ENCODE measurements at regions not wholly inside any gene's neighbourhood (a gene's known extent, or its start where the extent isn't known, plus 50 kb on each side); places are given as distances from the start of the nearest gene placed in this dataset.
A peak's percentile ranks its signal among the peaks of the same experiment; 100 is the strongest.
"Not testable (repeated sequence)": the region's sequence is repeated elsewhere in the genome, so short reads cannot be mapped to it uniquely, and the experiment has no call there.

DNA sequence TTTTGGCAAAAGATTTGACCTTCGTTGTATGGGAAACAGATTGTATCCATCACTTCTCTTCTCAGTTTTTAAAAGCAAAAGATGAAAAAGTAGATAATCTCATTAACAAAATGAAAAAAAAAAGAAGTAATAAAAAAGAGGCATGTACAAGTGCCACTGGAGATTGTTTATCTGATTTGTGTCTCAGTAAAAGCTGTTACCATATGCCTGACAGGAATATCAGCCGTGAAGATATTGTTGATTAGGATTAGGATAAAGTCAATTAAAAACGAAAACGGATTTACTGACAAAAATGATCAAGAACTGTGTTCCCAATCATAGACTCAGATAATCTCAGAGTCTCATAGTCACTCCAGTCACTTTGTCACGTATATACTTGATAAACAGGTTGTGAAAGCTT lies 842.1 kb upstream of the SLC10A2 start:
- Histone ChIP-seq H3K4me3 (ENCODE audit: low read length) (no peak overlapping the region), H3K36me3 (ENCODE audit: control insufficient read depth, insufficient read depth, low read length, severe bottlenecking) (no peaks in the 10 kb centered on the region), H3K9ac (ENCODE audit: low read length) (no peak overlapping the region), H3K27me3 (replicated peaks; ENCODE audit: control insufficient read depth, insufficient read depth, low read length) (no peaks in the 10 kb centered on the region), H3K9me3 (ENCODE audit: control insufficient read depth, low read length) (no peaks in the 10 kb centered on the region), H3K4me1 (ENCODE audit: control insufficient read depth, insufficient read depth, low read length) (no peaks in the 10 kb centered on the region)
- no peak for DNase-seq (ENCODE audit: low read depth)

DNA sequence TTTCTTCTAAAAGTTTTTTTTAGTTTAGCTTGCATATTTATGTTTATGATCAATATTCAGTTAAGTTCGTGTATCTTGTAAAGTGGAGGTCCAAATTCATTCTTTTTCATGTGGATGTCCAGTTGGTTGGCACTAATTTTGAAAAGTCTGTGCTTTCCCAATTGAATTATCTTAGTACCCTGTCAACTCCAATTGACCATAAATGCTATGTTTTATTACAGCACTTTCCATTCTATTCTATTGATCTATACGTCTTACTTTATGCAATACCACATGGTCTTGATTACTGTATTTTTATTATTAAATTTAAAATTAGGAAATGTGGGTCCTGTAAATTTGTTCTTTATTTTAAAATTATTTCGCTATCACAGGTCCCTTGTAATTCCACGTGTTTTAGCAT lies 837.6 kb upstream of the SLC10A2 start:
- Histone ChIP-seq H3K4me1 (ENCODE audit: control insufficient read depth, insufficient read depth, low read length) (no peaks in the 10 kb centered on the region), H3K9me3 (ENCODE audit: control insufficient read depth, low read length) (no peaks in the 10 kb centered on the region)

DNA sequence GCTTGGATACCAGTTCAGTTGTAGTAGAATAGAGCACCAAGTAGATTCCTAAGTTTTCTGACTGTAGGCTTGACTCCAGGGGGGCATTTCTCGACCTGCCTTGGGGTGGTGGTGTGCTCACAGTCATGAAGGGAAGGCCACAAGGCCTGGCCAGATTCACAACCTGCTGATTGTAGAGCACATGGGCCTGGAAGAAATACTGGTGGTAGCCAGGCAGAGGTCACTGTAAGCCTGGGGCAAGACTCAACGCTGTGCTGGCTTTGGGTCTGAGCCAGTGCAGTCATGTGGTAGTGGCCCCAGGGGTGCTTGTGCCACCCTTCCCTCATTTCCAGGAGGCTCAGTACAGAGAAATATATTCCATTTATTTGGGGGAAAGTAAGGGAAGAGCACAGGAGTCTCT lies 832.3 kb upstream of the SLC10A2 start:
- no peak for DNase-seq (ENCODE audit: low read depth)
- no peak overlapping the region for H3K4me3 ChIP-seq (ENCODE audit: low read length)

More for the DNA sequence above, 837.6 kb upstream of the SLC10A2 start:
- no peaks in the 10 kb centered on the region for H3K27me3 ChIP-seq (replicated peaks; ENCODE audit: control insufficient read depth, insufficient read depth, low read length)
- H3K36me3 ChIP-seq (ENCODE audit: control insufficient read depth, insufficient read depth, low read length, severe bottlenecking) = no peaks in the 10 kb centered on the region
- DNase-seq (ENCODE audit: low read depth) = no peak
- H3K4me3 ChIP-seq (ENCODE audit: low read length) = no peak overlapping the region
- H3K9ac ChIP-seq (ENCODE audit: low read length) = no peak overlapping the region

DNA sequence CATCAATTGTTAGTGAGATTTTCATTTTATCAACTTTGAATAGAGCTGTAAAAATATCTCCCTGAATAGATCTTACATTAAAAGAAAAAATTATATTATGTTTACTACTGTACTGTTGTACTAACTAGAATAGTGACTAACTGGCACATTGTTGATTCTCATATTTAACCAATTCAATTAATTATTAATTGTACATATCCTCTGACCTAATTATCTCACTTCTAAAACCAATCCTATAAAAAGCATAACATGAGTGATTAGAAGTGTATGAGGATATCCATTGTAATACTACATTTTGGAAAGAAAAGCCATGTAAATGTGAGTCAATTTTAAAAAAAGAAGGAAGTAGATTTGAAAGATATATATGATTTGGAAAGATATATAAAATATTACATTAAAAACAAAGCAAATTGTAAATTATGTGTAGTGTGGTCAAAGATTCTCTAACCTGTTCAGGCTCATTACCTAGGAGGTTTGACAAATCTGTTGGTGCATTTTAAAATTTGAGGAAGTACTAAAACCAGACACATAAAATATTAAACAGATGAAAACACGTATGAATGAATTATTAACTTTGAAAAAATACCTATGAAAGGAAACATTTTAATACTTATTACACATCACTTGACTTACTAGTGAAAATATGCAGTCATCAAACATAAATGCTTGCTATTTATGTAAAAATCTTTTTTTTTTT lies 829.8 kb upstream of the SLC10A2 start:
- Histone ChIP-seq H3K9ac (ENCODE audit: low read length) (no peak overlapping the region), H3K36me3 (ENCODE audit: control insufficient read depth, insufficient read depth, low read length, severe bottlenecking) (no peaks in the 10 kb centered on the region), H3K4me3 (ENCODE audit: low read length) (no peak overlapping the region), H3K9me3 (ENCODE audit: control insufficient read depth, low read length) (no peaks in the 10 kb centered on the region), H3K27me3 (replicated peaks; ENCODE audit: control insufficient read depth, insufficient read depth, low read length) (no peaks in the 10 kb centered on the region), H3K4me1 (ENCODE audit: control insufficient read depth, insufficient read depth, low read length) (no peaks in the 10 kb centered on the region)
- DNase-seq (ENCODE audit: low read depth) = no peak

More for the DNA sequence above, 832.3 kb upstream of the SLC10A2 start:
- Histone ChIP-seq H3K36me3 (ENCODE audit: control insufficient read depth, insufficient read depth, low read length, severe bottlenecking) (no peaks in the 10 kb centered on the region), H3K9me3 (ENCODE audit: control insufficient read depth, low read length) (no peaks in the 10 kb centered on the region), H3K4me1 (ENCODE audit: control insufficient read depth, insufficient read depth, low read length) (no peaks in the 10 kb centered on the region), H3K27me3 (replicated peaks; ENCODE audit: control insufficient read depth, insufficient read depth, low read length) (no peaks in the 10 kb centered on the region), H3K9ac (ENCODE audit: low read length) (no peak overlapping the region)

DNA sequence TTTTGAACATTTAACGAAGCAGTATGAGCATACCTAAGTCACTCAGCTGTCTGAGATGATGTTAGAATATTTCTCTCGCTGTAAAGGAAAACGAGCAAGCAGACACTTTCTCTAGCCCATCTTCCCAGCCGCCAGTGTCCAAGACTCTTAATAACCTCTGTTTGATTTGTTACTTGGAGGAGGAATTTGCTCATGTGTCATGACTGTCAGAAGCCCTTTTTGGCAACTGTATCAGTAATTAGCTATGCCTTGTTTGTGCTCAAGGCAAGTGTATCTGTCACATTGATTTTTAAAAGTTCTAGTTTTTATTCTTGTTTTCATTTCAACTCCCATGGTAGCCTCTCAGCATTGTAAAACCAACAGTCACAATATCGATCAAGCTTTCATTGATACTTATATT lies 828.4 kb upstream of the SLC10A2 start:
- Histone ChIP-seq H3K27me3 (replicated peaks; ENCODE audit: control insufficient read depth, insufficient read depth, low read length) (no peaks in the 10 kb centered on the region), H3K36me3 (ENCODE audit: control insufficient read depth, insufficient read depth, low read length, severe bottlenecking) (no peaks in the 10 kb centered on the region), H3K9ac (ENCODE audit: low read length) (no peak overlapping the region), H3K4me1 (ENCODE audit: control insufficient read depth, insufficient read depth, low read length) (no peaks in the 10 kb centered on the region), H3K9me3 (ENCODE audit: control insufficient read depth, low read length) (no peaks in the 10 kb centered on the region), H3K4me3 (ENCODE audit: low read length) (no peak overlapping the region)
- DNase-seq (ENCODE audit: low read depth) = no peak

DNA sequence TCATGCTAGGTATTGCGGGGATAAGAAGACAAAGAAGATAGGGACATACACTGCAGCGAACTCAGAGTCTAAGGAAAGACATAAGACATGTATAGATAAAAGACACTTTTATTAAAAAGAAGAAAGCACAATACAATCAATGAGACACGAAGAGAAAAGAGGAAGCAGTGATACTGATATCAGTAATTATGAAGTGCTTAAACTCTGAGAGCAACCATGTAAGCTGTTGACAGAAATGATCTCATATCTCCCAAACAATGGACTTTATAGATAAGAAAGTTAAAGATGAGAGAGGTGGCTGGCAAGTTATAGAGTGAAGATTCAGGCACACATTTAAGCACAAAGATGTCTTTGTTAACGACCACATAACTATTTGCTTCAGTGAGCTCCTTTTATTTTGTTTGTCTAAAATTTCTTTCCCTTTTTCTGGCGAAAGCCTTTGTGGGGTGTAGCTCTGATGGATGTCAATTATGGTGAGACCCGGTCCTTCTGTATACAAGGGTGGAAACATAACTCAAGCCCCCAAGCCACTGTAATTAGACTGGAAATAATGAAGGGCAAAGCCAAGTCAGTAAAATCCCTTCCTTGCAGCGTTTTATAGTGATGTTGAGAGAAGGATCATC lies 818.0 kb upstream of the SLC10A2 start:
- Histone ChIP-seq H3K9me3 (ENCODE audit: control insufficient read depth, low read length) (no peaks in the 10 kb centered on the region), H3K9ac (ENCODE audit: low read length) (no peak overlapping the region), H3K36me3 (ENCODE audit: control insufficient read depth, insufficient read depth, low read length, severe bottlenecking) (no peaks in the 10 kb centered on the region), H3K4me1 (ENCODE audit: control insufficient read depth, insufficient read depth, low read length) (peaks cover 7% of the 10 kb centered on the region), H3K4me3 (ENCODE audit: low read length) (no peak overlapping the region), H3K27me3 (replicated peaks; ENCODE audit: control insufficient read depth, insufficient read depth, low read length) (no peaks in the 10 kb centered on the region)
- no peak for DNase-seq (ENCODE audit: low read depth)

DNA sequence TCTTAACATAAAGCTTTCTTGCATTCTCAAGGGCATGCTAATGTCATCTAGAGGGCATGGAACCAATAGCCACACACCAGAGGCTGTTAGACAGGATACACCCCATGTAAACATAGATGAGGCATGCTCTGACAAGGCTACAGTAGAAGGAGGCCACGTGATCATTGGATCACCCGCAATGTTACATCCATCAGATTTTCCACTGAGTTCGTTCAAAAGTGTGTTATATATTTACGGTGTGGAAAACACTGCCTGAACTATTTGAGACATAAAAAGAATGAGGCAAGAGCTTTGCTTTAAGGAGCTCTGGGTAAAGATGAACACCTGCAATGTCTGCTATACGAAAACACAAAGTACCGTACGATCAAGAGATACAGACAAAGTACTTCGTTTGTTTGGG lies 817.5 kb upstream of the SLC10A2 start:
- peak; percentile 7 for DNase-seq (ENCODE audit: low read depth)
- no peaks in the 10 kb centered on the region for H3K9me3 ChIP-seq (ENCODE audit: control insufficient read depth, low read length)
- H3K36me3 ChIP-seq (ENCODE audit: control insufficient read depth, insufficient read depth, low read length, severe bottlenecking) = no peaks in the 10 kb centered on the region
- no peaks in the 10 kb centered on the region for H3K27me3 ChIP-seq (replicated peaks; ENCODE audit: control insufficient read depth, insufficient read depth, low read length)
- no peak overlapping the region for H3K9ac ChIP-seq (ENCODE audit: low read length)
- H3K4me3 ChIP-seq (ENCODE audit: low read length) = peak overlapping the region; percentile 21
- peaks cover 7% of the 10 kb centered on the region for H3K4me1 ChIP-seq (ENCODE audit: control insufficient read depth, insufficient read depth, low read length)

DNA sequence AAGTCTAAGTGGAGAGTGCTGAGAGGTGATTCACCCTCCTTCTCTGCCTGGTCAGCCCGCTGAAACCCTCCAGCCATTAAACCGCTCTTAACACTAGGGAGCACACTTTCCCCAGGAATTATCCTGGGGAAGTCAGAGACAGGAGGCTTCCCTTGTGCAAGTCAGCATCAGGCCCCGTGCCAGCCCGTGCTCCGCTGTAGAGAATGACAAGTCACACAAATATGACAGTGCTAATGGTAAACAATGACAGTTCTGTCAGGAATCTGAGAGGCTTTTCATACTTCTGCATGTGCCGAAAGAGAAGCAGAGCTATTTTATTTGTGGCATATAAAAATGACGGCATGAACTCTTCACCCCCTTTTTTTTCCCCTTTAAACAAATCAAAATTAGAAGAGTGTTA lies 816.9 kb upstream of the SLC10A2 start:
- H3K27me3 ChIP-seq (replicated peaks; ENCODE audit: control insufficient read depth, insufficient read depth, low read length) = no peaks in the 10 kb centered on the region
- H3K9me3 ChIP-seq (ENCODE audit: control insufficient read depth, low read length) = no peaks in the 10 kb centered on the region
- H3K36me3 ChIP-seq (ENCODE audit: control insufficient read depth, insufficient read depth, low read length, severe bottlenecking) = no peaks in the 10 kb centered on the region
- peak; percentile 96 for DNase-seq (ENCODE audit: low read depth)
- peak overlapping the region; percentile 21 for H3K4me3 ChIP-seq (ENCODE audit: low read length)
- H3K9ac ChIP-seq (ENCODE audit: low read length) = no peak overlapping the region
- H3K4me1 ChIP-seq (ENCODE audit: control insufficient read depth, insufficient read depth, low read length) = peaks cover 7% of the 10 kb centered on the region

DNA sequence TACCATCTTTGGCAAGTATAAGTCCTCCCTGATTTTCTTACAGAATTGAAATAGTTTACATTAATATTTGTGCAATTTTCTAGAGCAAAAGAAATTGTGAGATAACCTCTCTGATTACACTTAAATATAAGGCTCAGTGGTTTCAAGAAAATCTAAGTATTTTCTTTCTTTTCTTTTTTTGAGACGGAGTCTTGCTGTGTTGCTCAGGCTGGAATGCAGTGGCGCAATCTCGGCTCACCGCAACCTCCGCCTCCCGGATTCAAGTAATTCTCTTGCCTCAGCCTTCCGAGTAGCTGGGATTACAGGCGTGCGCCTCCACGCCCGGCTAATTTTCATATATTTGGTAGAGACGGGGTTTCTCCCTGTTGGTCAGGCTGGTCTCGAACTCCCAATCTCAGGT lies 813.9 kb upstream of the SLC10A2 start:
- not testable (repeated sequence) for H3K9ac ChIP-seq (ENCODE audit: low read length); H3K4me3 ChIP-seq (ENCODE audit: low read length)

DNA sequence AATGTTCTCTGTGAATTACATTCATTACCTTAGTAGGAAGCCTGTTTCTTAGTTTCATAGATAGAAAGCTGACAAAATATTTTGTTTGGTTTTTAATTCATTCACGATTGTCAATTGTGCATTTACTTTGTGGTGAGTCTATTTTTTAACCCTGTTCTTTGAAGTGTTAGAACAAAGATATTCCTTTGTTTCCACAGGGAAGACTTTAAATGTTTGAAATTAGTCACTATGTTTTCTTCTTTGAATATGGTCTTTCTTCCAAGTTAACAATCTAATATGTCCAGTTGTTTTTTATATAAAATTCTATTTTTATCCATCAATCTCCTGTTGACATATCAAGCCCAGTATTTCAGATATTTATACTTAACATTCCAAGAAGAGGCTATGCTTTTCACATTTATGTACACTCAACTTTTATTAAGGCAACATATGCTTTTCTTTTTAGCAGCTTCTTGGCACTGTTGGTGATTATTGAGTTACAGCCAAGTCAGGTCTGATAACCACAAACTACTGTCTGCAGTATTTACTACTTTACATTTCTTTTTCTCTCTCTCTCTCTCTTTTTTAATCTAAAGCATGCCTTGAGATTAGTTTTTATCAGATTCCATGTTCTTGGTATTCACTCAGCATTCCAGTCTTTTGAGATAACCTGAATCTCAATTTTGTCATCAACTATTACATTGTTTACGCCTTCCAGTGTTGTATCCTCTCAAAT lies 812.8 kb upstream of the SLC10A2 start:
- Histone ChIP-seq H3K9ac (ENCODE audit: low read length) (no peak overlapping the region), H3K27me3 (replicated peaks; ENCODE audit: control insufficient read depth, insufficient read depth, low read length) (no peaks in the 10 kb centered on the region), H3K9me3 (ENCODE audit: control insufficient read depth, low read length) (no peaks in the 10 kb centered on the region), H3K4me1 (ENCODE audit: control insufficient read depth, insufficient read depth, low read length) (peaks cover 7% of the 10 kb centered on the region), H3K4me3 (ENCODE audit: low read length) (no peak overlapping the region), H3K36me3 (ENCODE audit: control insufficient read depth, insufficient read depth, low read length, severe bottlenecking) (no peaks in the 10 kb centered on the region)
- no peak for DNase-seq (ENCODE audit: low read depth)

More for the DNA sequence above, 813.9 kb upstream of the SLC10A2 start:
- H3K4me1 ChIP-seq (ENCODE audit: control insufficient read depth, insufficient read depth, low read length); H3K9me3 ChIP-seq (ENCODE audit: control insufficient read depth, low read length); H3K27me3 ChIP-seq (replicated peaks; ENCODE audit: control insufficient read depth, insufficient read depth, low read length); H3K36me3 ChIP-seq (ENCODE audit: control insufficient read depth, insufficient read depth, low read length, severe bottlenecking); DNase-seq (ENCODE audit: low read depth): not testable (repeated sequence)

DNA sequence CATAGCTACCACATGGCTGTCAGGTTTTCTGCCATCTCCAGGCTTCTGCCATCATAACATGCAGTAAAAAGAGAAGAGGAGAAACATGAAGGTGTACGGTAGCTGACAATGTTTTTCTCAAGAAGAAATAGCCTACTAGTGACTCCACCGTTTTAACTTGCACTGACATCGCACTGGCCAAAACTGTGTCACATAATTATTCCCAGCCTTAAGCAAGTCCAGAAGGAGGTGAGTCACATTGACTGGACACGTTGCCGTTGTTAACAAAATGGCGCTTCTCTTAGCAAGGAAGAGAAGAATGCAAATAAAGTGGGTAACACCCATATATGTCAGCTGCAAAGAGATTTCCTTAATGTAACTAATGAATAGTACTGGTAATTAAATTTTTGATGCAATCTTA lies 810.4 kb upstream of the SLC10A2 start:
- no peaks in the 10 kb centered on the region for H3K4me1 ChIP-seq (ENCODE audit: control insufficient read depth, insufficient read depth, low read length)
- no peaks in the 10 kb centered on the region for H3K36me3 ChIP-seq (ENCODE audit: control insufficient read depth, insufficient read depth, low read length, severe bottlenecking)
- H3K27me3 ChIP-seq (replicated peaks; ENCODE audit: control insufficient read depth, insufficient read depth, low read length) = no peaks in the 10 kb centered on the region
- H3K4me3 ChIP-seq (ENCODE audit: low read length) = no peak overlapping the region
- H3K9ac ChIP-seq (ENCODE audit: low read length) = no peak overlapping the region
- H3K9me3 ChIP-seq (ENCODE audit: control insufficient read depth, low read length) = no peaks in the 10 kb centered on the region
- no peak for DNase-seq (ENCODE audit: low read depth)

Measured in adipocyte (in vitro differentiated cells).